ENCODE measurements at regions not wholly inside any gene's neighbourhood (a gene's known extent, or its start where the extent isn't known, plus 50 kb on each side); places are given as distances from the start of the nearest gene placed in this dataset.

- Histone ChIP-seq H3K36me3 (ENCODE audit: insufficient read depth) (no peaks in the 10 kb centered on the region), H3K4me1 (ENCODE audit: low read depth, poor library complexity, severe bottlenecking) (no peaks in the 10 kb centered on the region), H3K4me3 (IDR thresholded peaks at IDR 0.05; ENCODE audit: insufficient read depth, low read depth, low read length) (no peak overlapping the region), H2AFZ (ENCODE audit: low read depth) (no peak overlapping the region), H3K4me2 (no peak overlapping the region), H3K79me2 (ENCODE audit: insufficient read depth, low read depth) (no peaks in the 10 kb centered on the region), H3K27ac (no peak overlapping the region), H3K9ac (no peak overlapping the region), H4K20me1 (ENCODE audit: insufficient read depth) (no peaks in the 10 kb centered on the region), H3K27me3 (ENCODE audit: insufficient read depth, low read depth) (no peaks in the 10 kb centered on the region)
- no peak for TF ChIP-seq CTCF (conservative IDR thresholded peaks at IDR 0.05; ENCODE audit: low read depth, low read length)
Measured at GRCh38 chr5:30525353-30525752, 668.1 kb upstream of the CDH6 start.

- no peaks in the 10 kb centered on the region for H3K27me3 ChIP-seq (ENCODE audit: insufficient read depth, low read depth)
- TF ChIP-seq CTCF (conservative IDR thresholded peaks at IDR 0.05; ENCODE audit: low read depth, low read length), result no peak
- H3K4me3 ChIP-seq (IDR thresholded peaks at IDR 0.05; ENCODE audit: insufficient read depth, low read depth, low read length), result no peak overlapping the region
- no peaks in the 10 kb centered on the region for H4K20me1 ChIP-seq (ENCODE audit: insufficient read depth)
- no peak overlapping the region for H3K27ac ChIP-seq
- H3K4me1 ChIP-seq (ENCODE audit: low read depth, poor library complexity, severe bottlenecking), result no peaks in the 10 kb centered on the region
- H3K9ac ChIP-seq, result no peak overlapping the region
- no peak overlapping the region for H3K4me2 ChIP-seq
- H2AFZ ChIP-seq (ENCODE audit: low read depth), result no peak overlapping the region
- H3K36me3 ChIP-seq (ENCODE audit: insufficient read depth), result no peaks in the 10 kb centered on the region
- H3K79me2 ChIP-seq (ENCODE audit: insufficient read depth, low read depth), result no peaks in the 10 kb centered on the region
Measured at GRCh38 chr5:30524428-30524827, 669.1 kb upstream of the CDH6 start.

- Histone ChIP-seq H3K36me3 (ENCODE audit: insufficient read depth) (no peaks in the 10 kb centered on the region), H4K20me1 (ENCODE audit: insufficient read depth) (no peaks in the 10 kb centered on the region), H3K4me2 (no peak overlapping the region), H3K4me3 (IDR thresholded peaks at IDR 0.05; ENCODE audit: insufficient read depth, low read depth, low read length) (no peak overlapping the region), H2AFZ (ENCODE audit: low read depth) (no peak overlapping the region; the same call in 1 of the 2 replicates), H3K79me2 (ENCODE audit: insufficient read depth, low read depth) (no peaks in the 10 kb centered on the region), H3K27ac (no peak overlapping the region), H3K27me3 (ENCODE audit: insufficient read depth, low read depth) (no peaks in the 10 kb centered on the region), H3K9ac (no peak overlapping the region), H3K4me1 (ENCODE audit: low read depth, poor library complexity, severe bottlenecking) (no peaks in the 10 kb centered on the region)
- no peak for TF ChIP-seq CTCF (conservative IDR thresholded peaks at IDR 0.05; ENCODE audit: low read depth, low read length)
Measured at GRCh38 chr5:30523061-30523460, 670.4 kb upstream of the CDH6 start.

GRCh38 chr5:30505014-30505886 lies 688.2 kb upstream of the CDH6 start:
- H3K36me3 ChIP-seq (ENCODE audit: insufficient read depth), result no peaks in the 10 kb centered on the region
- H2AFZ ChIP-seq (ENCODE audit: low read depth), result no peak overlapping the region
- no peak overlapping the region for H3K4me2 ChIP-seq
- H3K27ac ChIP-seq, result no peak overlapping the region
- no peak overlapping the region for H3K9ac ChIP-seq
- no peak for TF ChIP-seq CTCF (conservative IDR thresholded peaks at IDR 0.05; ENCODE audit: low read depth, low read length)
- no peaks in the 10 kb centered on the region for H4K20me1 ChIP-seq (ENCODE audit: insufficient read depth)
- no peaks in the 10 kb centered on the region for H3K27me3 ChIP-seq (ENCODE audit: insufficient read depth, low read depth)
- H3K79me2 ChIP-seq (ENCODE audit: insufficient read depth, low read depth), result no peaks in the 10 kb centered on the region
- no peak overlapping the region for H3K4me3 ChIP-seq (IDR thresholded peaks at IDR 0.05; ENCODE audit: insufficient read depth, low read depth, low read length)
- H3K4me1 ChIP-seq (ENCODE audit: low read depth, poor library complexity, severe bottlenecking), result no peaks in the 10 kb centered on the region
